ENCODE measurements at regions not wholly inside any gene's neighbourhood (a gene's known extent, or its start where the extent isn't known, plus 50 kb on each side); places are given as distances from the start of the nearest gene placed in this dataset.

DNA sequence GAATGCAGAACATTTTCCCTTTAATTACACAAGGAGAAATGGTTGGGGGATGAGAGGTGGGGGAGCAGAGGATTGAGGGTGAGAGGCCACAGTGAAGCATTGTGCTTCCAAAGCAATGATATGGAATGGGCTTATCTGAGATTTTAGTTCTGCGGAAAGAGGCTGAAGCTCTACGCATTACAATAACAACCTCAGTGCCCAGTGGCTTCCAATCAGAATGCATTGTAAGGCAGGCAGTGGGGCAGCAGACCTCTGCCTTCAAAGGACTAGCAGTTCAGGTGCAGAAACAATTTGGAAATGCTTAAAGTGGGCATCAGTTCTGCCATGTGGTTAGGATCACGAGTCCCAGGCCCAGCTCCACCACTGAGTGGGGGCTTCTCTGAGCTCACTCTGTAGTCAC is 251.0 kb upstream of the ZMIZ1 start:
- no peak overlapping the region for H3K27ac ChIP-seq
- DNase-seq (ENCODE audit: low read depth, low spot score) = no peak

DNA sequence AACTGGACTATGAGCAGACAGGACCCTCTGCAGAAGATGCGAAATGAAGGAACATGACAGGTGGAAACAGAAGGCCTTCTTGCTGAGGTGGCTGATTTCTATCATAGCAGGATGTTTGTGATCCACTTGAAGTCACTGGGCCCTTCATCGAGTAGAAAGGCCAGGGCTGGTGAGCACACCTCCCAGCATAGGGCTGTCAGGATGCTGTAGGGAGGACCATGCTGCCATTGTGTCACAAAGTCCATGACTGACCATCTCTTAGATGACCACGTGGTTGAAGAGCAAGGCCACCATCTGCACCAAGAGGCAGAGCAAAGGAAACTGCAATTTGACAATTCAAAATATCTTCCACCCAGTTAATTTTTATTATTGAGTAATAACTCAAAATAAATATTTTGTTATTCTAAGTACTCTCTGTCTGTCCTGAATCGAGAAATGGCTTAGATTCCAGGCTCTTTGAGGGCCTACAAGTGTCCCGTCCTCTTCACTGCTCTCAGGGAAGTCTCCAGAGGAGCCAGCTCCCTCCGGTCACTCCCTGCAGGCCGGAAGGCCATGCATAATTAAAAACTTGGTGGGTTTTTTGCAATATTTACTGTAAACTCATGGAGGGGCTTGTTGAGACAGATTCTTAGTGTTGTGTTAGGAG is 249.3 kb upstream of the ZMIZ1 start:
- no peak for DNase-seq (ENCODE audit: low read depth, low spot score)
- H3K27ac ChIP-seq = no peak overlapping the region

GRCh38 chr10:78820007-78820362 is 248.8 kb upstream of the ZMIZ1 start:
- DNase-seq (ENCODE audit: low read depth, low spot score) = no peak
- no peak overlapping the region for H3K27ac ChIP-seq

GRCh38 chr10:78821052-78821451 is 247.7 kb upstream of the ZMIZ1 start:
- no peak for DNase-seq (ENCODE audit: low read depth, low spot score)

GRCh38 chr10:78828647-78829539 is 239.9 kb upstream of the ZMIZ1 start:
- DNase-seq (ENCODE audit: low read depth, low spot score) = no peak
- H3K27ac ChIP-seq = no peak overlapping the region

More at GRCh38 chr10:78821052-78821451, 247.7 kb upstream of the ZMIZ1 start:
- no peak overlapping the region for H3K27ac ChIP-seq

- no peak overlapping the region for H3K27ac ChIP-seq
- DNase-seq (ENCODE audit: low read depth, low spot score) = no peak
Observed at GRCh38 chr10:78829565-78829964, 239.2 kb upstream of the ZMIZ1 start.

- no peak overlapping the region for H3K27ac ChIP-seq
- DNase-seq (ENCODE audit: low read depth, low spot score) = no peak
Observed at GRCh38 chr10:78830062-78830975, 238.4 kb upstream of the ZMIZ1 start.

DNA sequence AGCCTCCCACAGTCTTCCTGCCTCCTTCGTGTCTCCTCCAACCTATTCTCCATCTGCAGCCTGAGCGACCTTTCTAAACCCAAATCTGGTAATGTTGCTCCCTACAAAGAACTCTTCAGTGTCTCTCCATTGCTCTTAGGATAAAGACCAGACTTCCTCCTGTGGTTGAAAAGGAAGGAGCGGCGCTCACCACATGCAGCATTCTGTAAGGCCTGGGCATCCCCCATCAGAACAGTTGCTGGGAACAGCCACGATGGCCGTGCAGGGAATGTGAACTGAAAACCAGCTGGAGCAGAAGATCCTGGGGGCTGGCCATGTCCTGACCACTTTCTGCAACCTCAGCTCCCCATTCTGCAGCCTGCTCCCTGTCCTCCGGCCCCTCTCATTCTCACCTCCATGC is 237.8 kb upstream of the ZMIZ1 start:
- DNase-seq (ENCODE audit: low read depth, low spot score) = no peak
- no peak overlapping the region for H3K27ac ChIP-seq

DNA sequence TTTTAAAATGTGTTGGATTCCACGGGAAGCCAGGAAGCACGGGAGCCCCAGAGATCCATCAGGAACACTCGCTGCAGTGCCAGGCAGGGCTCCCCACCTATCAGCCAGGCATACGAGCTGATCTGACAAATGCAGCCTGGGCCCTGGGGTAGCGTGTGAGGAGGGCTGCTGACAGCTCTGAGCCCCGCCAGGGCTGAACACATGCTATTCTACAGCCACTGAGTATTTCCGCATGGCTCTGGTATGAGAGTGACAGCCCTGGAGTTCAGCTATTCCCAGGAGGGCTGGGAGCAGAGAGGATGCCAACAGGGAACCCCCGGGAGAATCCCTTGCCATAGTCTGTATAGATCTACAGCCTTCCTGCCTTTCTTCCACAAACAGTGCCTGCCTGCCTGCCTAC is 237.3 kb upstream of the ZMIZ1 start:
- no peak for DNase-seq (ENCODE audit: low read depth, low spot score)

DNA sequence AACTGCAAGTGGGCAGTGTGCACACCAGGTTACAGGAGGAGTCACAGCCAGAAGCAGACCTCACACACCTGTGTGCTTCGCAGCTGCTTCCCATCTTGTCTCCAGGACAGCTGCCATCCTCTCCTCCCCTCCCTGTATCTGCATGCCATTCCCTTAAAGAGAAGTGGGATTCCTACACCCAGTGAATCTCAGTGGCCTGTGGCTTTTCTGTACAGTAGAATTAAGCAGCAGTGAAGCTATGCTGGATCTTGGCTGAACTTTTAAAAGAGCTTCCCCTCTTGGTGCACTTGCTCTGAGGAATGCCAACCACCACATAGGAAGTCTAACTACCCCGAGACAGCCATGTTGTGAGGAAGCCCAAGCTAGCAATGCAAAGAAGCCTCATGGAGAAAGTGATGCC is 236.5 kb upstream of the ZMIZ1 start:
- no peak for DNase-seq (ENCODE audit: low read depth, low spot score)

More for the DNA sequence above, 237.3 kb upstream of the ZMIZ1 start:
- no peak overlapping the region for H3K27ac ChIP-seq

DNA sequence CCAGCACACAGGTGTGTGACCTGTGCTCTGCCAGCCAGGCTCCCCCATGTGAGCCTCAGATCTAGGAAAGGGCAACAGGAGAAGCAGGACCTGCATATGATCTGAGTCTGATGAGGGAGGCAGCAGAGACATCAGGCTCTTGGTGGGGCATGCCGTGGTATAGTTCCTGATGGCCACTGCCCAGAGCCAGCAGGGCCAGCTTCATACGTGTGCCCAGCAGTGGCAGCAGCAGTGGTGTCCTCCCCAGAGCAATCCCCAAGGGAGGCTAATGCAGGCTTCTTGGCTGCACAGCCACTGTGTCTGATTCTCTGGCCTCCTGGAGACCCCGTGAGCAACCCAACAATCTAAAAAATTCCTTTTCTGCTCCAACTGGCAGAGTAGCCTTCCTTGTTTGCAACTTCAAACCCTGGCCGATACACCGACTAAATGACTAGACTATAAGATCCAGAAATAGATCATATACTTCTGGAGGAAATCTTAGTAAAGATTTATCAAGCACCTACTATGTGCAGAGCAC is 230.6 kb upstream of the ZMIZ1 start:
- no peak overlapping the region for H3K27ac ChIP-seq
- no peak for DNase-seq (ENCODE audit: low read depth, low spot score)

More for the DNA sequence above, 236.5 kb upstream of the ZMIZ1 start:
- H3K27ac ChIP-seq = no peak overlapping the region

DNA sequence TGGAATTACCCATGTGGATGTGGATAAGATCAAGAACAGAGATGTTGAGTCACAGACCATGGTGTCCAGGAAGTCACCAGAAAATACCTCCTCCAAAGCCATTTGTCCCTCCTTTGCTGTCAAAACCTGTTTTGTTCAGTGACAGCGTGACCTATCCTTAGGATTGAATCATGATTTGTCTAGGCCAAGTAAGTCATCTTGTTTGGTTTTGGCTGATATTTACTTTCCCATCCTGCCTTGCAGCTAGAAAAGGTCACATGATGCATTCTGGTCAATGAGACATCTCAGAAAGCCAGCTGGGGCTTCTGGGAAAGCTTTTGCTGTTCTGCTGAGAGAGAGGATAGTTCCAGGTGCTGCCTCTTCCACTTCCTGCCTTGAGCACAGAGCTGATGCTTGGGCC is 225.3 kb upstream of the ZMIZ1 start:
- no peak overlapping the region for H3K27ac ChIP-seq
- no peak for DNase-seq (ENCODE audit: low read depth, low spot score)

DNA sequence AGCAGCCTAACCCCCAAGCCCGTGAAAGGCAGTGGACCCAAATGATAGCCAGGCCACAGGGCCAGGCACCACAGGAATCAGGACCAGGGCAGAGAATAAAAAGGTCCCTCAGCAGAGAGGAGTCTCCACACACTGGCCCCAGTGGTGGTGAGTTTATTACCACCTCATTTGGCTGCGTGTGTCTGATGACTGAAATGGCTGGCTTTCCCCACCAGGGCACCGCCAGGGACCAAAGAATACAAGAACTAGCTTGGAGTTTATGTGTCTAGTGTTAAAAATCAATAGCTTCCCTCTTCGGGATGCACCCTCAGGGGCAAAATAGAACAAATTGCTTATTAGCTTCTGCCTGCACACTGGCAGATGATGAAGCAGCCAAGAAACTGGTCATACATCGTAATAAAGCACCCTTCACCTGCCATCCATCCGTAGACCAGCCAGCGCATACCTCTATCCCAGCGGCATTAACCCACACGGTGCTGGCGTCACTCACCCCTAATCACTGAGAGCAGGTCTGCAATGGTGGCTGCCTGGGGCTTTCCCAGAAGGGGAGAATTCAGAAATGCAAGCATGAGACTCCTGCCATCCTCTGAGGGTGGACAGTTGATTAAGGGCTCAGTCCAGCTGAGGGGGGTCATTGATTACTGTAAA is 223.7 kb upstream of the ZMIZ1 start:
- DNase-seq (ENCODE audit: low read depth, low spot score) = no peak
- H3K27ac ChIP-seq = no peak overlapping the region

DNA sequence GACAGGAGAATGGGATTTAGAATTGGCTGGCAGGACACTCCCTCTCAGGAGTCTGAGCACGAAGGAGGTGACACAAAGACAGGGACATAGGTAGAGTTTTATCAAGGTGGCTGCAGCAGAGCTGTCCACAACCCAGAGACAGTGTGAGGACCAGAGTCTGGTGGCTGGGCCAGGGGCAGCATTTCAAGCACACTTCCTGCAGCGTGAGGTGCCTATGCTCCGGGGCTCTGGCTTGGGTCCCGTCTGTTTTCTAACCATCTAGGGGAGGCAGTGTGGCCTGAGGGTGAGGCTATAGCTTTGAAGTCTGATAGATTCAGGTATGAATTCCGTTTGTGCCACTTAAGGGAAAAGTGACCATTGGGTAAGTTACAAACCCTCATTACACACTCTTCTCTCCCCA is 222.7 kb upstream of the ZMIZ1 start:
- DNase-seq (ENCODE audit: low read depth, low spot score) = no peak
- no peak overlapping the region for H3K27ac ChIP-seq

DNA sequence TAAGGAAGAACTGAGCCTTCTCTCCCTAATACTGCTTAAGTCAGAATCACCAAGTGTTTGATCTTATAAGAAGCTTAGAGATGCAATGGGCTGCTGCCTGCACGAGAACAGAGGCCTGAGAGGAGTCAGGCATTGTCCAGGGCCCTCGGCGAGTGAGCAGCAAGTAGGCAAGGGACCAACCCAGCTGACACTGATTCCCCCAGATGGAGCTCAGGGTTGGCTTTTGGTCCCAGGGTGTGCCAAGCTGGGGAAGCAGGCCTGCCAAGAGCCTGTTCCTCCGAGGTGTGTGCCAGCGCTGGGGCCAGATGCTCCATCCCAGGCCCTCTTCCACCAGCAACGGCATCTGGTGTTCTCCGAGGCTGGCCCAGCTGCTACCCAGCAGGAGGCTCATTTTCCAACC is 222.0 kb upstream of the ZMIZ1 start:
- no peak for DNase-seq (ENCODE audit: low read depth, low spot score)
- no peak overlapping the region for H3K27ac ChIP-seq

DNA sequence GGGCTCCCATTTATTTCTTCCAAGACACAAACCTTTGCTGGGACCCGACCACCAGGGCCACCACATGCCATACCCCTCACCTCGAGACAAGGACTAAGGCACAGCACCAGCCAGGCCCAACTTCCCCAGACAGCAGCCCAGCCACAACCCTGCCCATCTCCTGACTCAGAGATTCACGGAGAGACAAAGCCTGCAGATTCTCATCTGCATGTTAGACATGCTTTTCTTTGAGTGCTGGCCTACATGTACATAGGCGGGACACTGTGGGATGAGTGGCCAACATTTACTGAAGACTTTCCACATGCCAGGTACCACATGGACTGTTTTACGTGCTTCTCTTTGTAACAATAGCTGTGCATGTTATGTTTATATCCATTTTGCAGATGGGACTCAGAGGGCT is 221.3 kb upstream of the ZMIZ1 start:
- no peak for DNase-seq (ENCODE audit: low read depth, low spot score)

GRCh38 chr10:78849115-78849514 is 219.7 kb upstream of the ZMIZ1 start:
- H3K27ac ChIP-seq = no peak overlapping the region
- DNase-seq (ENCODE audit: low read depth, low spot score) = no peak

More for the DNA sequence above, 221.3 kb upstream of the ZMIZ1 start:
- H3K27ac ChIP-seq = no peak overlapping the region

DNA sequence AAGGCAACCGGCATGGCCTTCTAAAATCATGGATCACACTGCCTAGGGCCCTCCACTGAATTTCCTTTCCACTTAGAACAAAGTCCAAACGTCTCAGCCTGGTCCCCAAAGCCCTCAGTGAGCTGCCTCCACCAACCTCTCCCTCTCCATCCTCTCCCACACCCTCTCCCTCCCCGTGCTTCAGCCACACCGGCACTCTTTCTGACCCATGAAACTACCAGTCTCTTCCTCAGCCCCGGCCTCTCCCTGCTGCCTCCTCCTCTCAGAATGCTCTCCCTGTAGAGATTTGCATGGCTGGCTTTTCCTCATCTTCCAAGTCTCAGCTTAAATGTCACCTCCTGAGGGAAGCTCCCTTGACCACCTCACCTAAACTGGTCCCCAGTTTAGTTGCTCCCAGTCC is 219.0 kb upstream of the ZMIZ1 start:
- no peak for DNase-seq (ENCODE audit: low read depth, low spot score)
- H3K27ac ChIP-seq = no peak overlapping the region

DNA sequence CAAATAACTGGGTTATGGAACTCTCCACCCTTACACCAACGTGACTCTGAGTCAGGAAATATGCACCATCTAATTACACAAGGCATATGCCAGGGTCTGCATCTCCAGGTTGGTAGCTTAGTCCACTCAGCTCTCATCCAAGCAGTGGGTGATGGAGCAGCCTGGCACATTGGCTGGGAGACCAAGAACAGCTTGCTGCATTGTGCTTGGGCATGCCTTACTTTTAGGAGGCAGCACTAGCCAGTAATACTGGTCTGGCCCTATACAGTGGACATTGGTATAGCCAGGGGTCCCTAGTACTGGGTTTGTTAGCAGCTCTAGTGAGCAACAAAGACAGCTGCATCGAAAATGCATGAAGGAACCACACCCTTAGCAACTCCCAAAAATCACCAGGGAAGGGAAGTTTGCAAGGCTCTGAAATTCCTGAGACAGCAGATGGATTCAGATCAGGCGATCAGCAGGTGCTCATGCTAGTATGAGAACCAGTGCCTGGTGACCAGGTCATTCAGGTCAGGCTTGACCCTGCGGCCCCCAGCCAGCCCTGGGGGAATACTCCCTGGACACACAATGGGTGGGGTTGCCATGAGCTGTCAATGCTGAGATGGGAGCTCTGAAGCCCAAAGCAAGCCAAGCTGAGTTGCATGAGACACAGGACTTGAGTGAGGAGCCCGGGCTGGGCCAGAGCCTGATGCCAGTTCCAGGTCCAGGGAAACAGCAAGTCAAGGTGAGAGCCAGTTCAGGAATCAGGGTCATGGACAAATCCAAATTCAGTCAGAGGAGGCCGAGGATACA is 217.9 kb upstream of the ZMIZ1 start:
- DNase-seq (ENCODE audit: low read depth, low spot score) = no peak
- H3K27ac ChIP-seq = no peak overlapping the region
